Mesenchymal stem cell (in vitro differentiated cells and primary cell): ENCODE measurements at regions not wholly inside any gene's neighbourhood (a gene's known extent, or its start where the extent isn't known, plus 50 kb on each side); places are given as distances from the start of the nearest gene placed in this dataset.

Source experiments
- DNase-seq: peaks from one replicate; pipeline ENCODE4 v3.0.0-alpha.2; 2013
- H2AFZ ChIP-seq: one replicate; pipeline ENCODE4 v1.6.1; 2013; ENCODE audit warnings: low read depth, mild to moderate bottlenecking, control low read depth, inconsistent platforms, low read length, moderate library complexity
- H2AK5ac ChIP-seq: 2 replicates; pipeline ENCODE4 v1.6.1; 2013; ENCODE audit warnings: low read length, moderate library complexity, mild to moderate bottlenecking, inconsistent platforms; ENCODE audit not compliant: severe bottlenecking
- H2BK120ac ChIP-seq: one replicate; pipeline ENCODE4 v1.6.1; 2013; ENCODE audit warnings: low read depth, mild to moderate bottlenecking, inconsistent platforms, low read length, moderate library complexity
- H2BK12ac ChIP-seq, 2 experiments: one replicate each; pipeline ENCODE4 v1.6.1; 2013; ENCODE audit warnings: inconsistent platforms in 2 of 2, low read length in 2 of 2, mild to moderate bottlenecking in 2 of 2, moderate library complexity in 2 of 2, control low read depth in 1 of 2
- H2BK15ac ChIP-seq: one replicate; pipeline ENCODE4 v1.6.1; 2013; ENCODE audit warnings: mild to moderate bottlenecking, low read depth, inconsistent platforms; ENCODE audit not compliant: poor library complexity, severe bottlenecking
- H2BK5ac ChIP-seq: 2 replicates; pipeline ENCODE4 v1.6.1; 2013; ENCODE audit warnings: low read depth, mild to moderate bottlenecking, low read length, control low read depth, inconsistent platforms; ENCODE audit not compliant: poor library complexity, severe bottlenecking
- H3K14ac ChIP-seq, 2 experiments: one replicate each; pipeline ENCODE4 v1.6.1; 2013; ENCODE audit warnings: inconsistent platforms in 2 of 2, low read length in 2 of 2, control low read depth in 1 of 2, mild to moderate bottlenecking in 1 of 2, moderate library complexity in 1 of 2
- H3K18ac ChIP-seq, 2 experiments: one replicate each; pipeline ENCODE4 v1.6.1; 2013; ENCODE audit warnings: inconsistent platforms in 2 of 2, low read length in 2 of 2, control low read depth in 1 of 2, low read depth in 1 of 2, mild to moderate bottlenecking in 1 of 2
- H3K23ac ChIP-seq, 2 experiments: one replicate each; pipeline ENCODE4 v1.6.1; 2013; ENCODE audit warnings: inconsistent platforms in 2 of 2, low read length in 2 of 2, mild to moderate bottlenecking in 2 of 2, moderate library complexity in 2 of 2, control low read depth in 1 of 2
- H3K27ac ChIP-seq: 2 replicates; pipeline ENCODE4 v1.5.1; 2013; ENCODE audit warnings: mild to moderate bottlenecking, moderate library complexity, low read length, control low read depth, inconsistent platforms; ENCODE audit not compliant: poor library complexity, severe bottlenecking
- H3K27me3 ChIP-seq, 2 experiments: 2 replicates each; pipeline versions ENCODE4 v1.6.1 to v1.7.0; 2013; ENCODE audit warnings: low read length in 2 of 2, mild to moderate bottlenecking in 2 of 2, moderate library complexity in 2 of 2, control low read depth in 1 of 2, inconsistent platforms in 1 of 2; ENCODE audit not compliant: control insufficient read depth in 1 of 2, insufficient read depth in 1 of 2
- H3K36me3 ChIP-seq, 2 experiments: 2 replicates each; pipeline versions ENCODE4 v1.6.1 to v1.7.0; 2013; ENCODE audit warnings: low read length in 2 of 2, control low read depth in 1 of 2, inconsistent platforms in 1 of 2, low read depth in 1 of 2, mild to moderate bottlenecking in 1 of 2; ENCODE audit not compliant: insufficient read depth in 2 of 2, control insufficient read depth in 1 of 2
- H3K4ac ChIP-seq, 2 experiments: one replicate each; pipeline ENCODE4 v1.6.1; 2013; ENCODE audit warnings: inconsistent platforms in 2 of 2, low read length in 2 of 2, mild to moderate bottlenecking in 2 of 2, moderate library complexity in 2 of 2, control low read depth in 1 of 2, low read depth in 1 of 2
- H3K4me1 ChIP-seq: 2 replicates; pipeline ENCODE4 v1.6.1; 2013; ENCODE audit warnings: low read depth, low read length, control low read depth; ENCODE audit not compliant: control insufficient read depth, insufficient read depth
- H3K4me2 ChIP-seq: 2 replicates; pipeline ENCODE4 v1.6.1; 2013; ENCODE audit warnings: low read length, mild to moderate bottlenecking, inconsistent platforms; ENCODE audit not compliant: poor library complexity, severe bottlenecking
- H3K4me3 ChIP-seq, 2 experiments: 2 replicates each; pipeline versions ENCODE4 v1.5.1 to v1.7.0; 2013; ENCODE audit warnings: low read length in 2 of 2, mild to moderate bottlenecking in 2 of 2, control low read depth in 1 of 2, low read depth in 1 of 2; ENCODE audit not compliant: insufficient read depth in 1 of 2
- H3K79me1 ChIP-seq: replicated peaks from 2 replicates; pipeline ENCODE4 v1.6.1; 2013; ENCODE audit warnings: mild to moderate bottlenecking, control low read depth, low read length, inconsistent platforms; ENCODE audit not compliant: poor library complexity, severe bottlenecking
- H3K9ac ChIP-seq: 2 replicates; pipeline ENCODE4 v1.7.0; 2013; ENCODE audit warnings: mild to moderate bottlenecking, low read length, moderate library complexity
- H3K9me3 ChIP-seq: 2 replicates; pipeline ENCODE4 v1.7.0; 2013; ENCODE audit warnings: mild to moderate bottlenecking, low read length; ENCODE audit not compliant: control insufficient read depth
- H4K8ac ChIP-seq: one replicate; pipeline ENCODE4 v1.6.1; 2013; ENCODE audit warnings: inconsistent platforms, mild to moderate bottlenecking, low read length, moderate library complexity
- H4K91ac ChIP-seq: one replicate; pipeline ENCODE4 v1.6.1; 2013; ENCODE audit warnings: mild to moderate bottlenecking, low read length, inconsistent platforms
- WGBS: methylation state at CpG from one replicate; pipeline ENCODE4 v1.1.7; 2013; ENCODE audit warnings: mixed read lengths; 5-methylcytosine and 5-hydroxymethylcytosine counted together

DNA sequence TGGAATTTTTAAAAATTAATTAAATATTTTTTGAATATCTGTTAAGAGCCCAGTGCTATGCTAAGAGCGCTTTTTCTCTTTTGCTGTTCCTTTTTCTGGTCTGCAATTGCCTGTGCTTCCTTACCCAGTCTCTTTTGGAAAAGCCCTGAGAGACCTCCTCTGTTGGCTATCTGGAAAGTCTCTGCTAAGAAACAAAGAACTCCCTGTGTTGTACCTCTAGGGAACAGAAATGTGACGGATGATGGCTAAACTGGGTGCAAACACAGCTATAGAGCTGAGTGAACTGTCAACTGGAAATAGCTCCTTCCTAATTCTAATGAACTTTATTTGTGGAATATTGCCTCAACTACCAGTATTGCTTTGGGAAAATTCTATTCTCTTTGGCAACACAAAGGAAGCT lies 261.6 kb upstream of the NOVA1 start:
- 98% methylated on average over 2 of the region's 2 CpGs for WGBS

DNA sequence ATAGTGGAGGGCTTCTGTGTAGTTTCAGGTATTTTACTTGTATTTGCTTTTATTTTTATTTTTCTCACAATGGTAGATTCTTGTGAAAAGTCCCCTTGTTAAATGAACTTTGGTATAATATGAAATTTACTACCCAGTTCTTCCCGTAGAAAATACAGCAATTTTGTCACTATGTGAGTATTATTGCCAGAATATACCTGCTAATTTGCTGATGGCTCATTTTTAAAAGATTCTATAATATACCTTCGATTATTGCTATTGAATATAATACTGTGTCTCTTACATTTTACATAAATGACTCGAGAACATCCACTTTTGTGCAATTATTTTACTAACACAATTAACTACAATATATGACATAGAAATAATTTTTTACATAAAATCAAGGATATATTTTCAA lies 262.3 kb upstream of the NOVA1 start:
- Histone ChIP-seq H3K14ac (no peak overlapping the region), H3K36me3 (no peaks in the 10 kb centered on the region), H3K23ac (no peak overlapping the region), H3K79me1 (no peaks in the 10 kb centered on the region), H3K4me2 (no peak overlapping the region), H2AFZ (no peak overlapping the region), H4K91ac (no peak overlapping the region), H3K4ac (no peak overlapping the region), H3K9me3 (no peaks in the 10 kb centered on the region), H4K8ac (no peak overlapping the region), H3K27ac (no peak overlapping the region), H3K9ac (no peak overlapping the region), H3K4me3 (no peak overlapping the region), H2AK5ac (no peak overlapping the region), H2BK15ac (no peak overlapping the region), H3K27me3 (no peaks in the 10 kb centered on the region), H2BK5ac (no peak overlapping the region), H2BK120ac (no peak overlapping the region), H2BK12ac (no peak overlapping the region), H3K18ac (no peak overlapping the region), H3K4me1 (no peaks in the 10 kb centered on the region)
- no CpG with 5 or more reads among the region's 3 CpGs for WGBS
- DNase-seq = no peak

More for the DNA sequence above, 261.6 kb upstream of the NOVA1 start:
- Histone ChIP-seq H3K14ac (no peak overlapping the region), H3K4me3 (no peak overlapping the region), H3K18ac (no peak overlapping the region), H3K23ac (no peak overlapping the region), H2BK12ac (no peak overlapping the region), H3K27me3 (no peaks in the 10 kb centered on the region), H3K9ac (no peak overlapping the region), H3K4ac (no peak overlapping the region), H2AFZ (no peak overlapping the region), H3K4me1 (no peaks in the 10 kb centered on the region), H2BK120ac (no peak overlapping the region), H4K91ac (no peak overlapping the region), H2AK5ac (no peak overlapping the region), H2BK15ac (no peak overlapping the region), H3K27ac (no peak overlapping the region), H3K9me3 (no peaks in the 10 kb centered on the region), H3K79me1 (no peaks in the 10 kb centered on the region), H3K4me2 (no peak overlapping the region), H2BK5ac (no peak overlapping the region), H4K8ac (no peak overlapping the region), H3K36me3 (no peaks in the 10 kb centered on the region)
- no peak for DNase-seq

- H3K4me3 ChIP-seq = no peak overlapping the region
- no peaks in the 10 kb centered on the region for H3K9me3 ChIP-seq
- WGBS = no CpG with 5 or more reads among the region's 5 CpGs
- H3K9ac ChIP-seq = no peak overlapping the region
- no peak overlapping the region for H3K23ac ChIP-seq
- H3K4me2 ChIP-seq = no peak overlapping the region
- no peaks in the 10 kb centered on the region for H3K27me3 ChIP-seq
- H4K91ac ChIP-seq = no peak overlapping the region
- H2BK5ac ChIP-seq = no peak overlapping the region
- no peak overlapping the region for H3K18ac ChIP-seq
- no peak overlapping the region for H3K4ac ChIP-seq
- no peak overlapping the region for H2BK15ac ChIP-seq
- peak; percentile 47 for DNase-seq
- H3K4me1 ChIP-seq = peaks cover 2% of the 10 kb centered on the region
- no peak overlapping the region for H3K27ac ChIP-seq
- no peak overlapping the region for H2AK5ac ChIP-seq
- H2AFZ ChIP-seq = no peak overlapping the region
- H3K36me3 ChIP-seq = no peaks in the 10 kb centered on the region
- H3K14ac ChIP-seq = no peak overlapping the region
- H2BK120ac ChIP-seq = no peak overlapping the region
- no peak overlapping the region for H2BK12ac ChIP-seq
- no peaks in the 10 kb centered on the region for H3K79me1 ChIP-seq
- no peak overlapping the region for H4K8ac ChIP-seq
Measured at GRCh38 chr14:26863736-26864135, 265.9 kb upstream of the NOVA1 start.

GRCh38 chr14:26866721-26867120 lies 268.9 kb upstream of the NOVA1 start:
- Histone ChIP-seq H3K4me3 (no peak overlapping the region), H2BK5ac (no peak overlapping the region), H4K91ac (no peak overlapping the region), H3K4ac (no peak overlapping the region), H3K9me3 (no peaks in the 10 kb centered on the region), H3K14ac (no peak overlapping the region), H3K9ac (peak overlapping the region; percentile 55), H3K4me1 (peaks cover 2% of the 10 kb centered on the region), H2AFZ (no peak overlapping the region), H3K4me2 (no peak overlapping the region), H3K18ac (no peak overlapping the region), H3K23ac (no peak overlapping the region), H3K27me3 (no peaks in the 10 kb centered on the region), H3K36me3 (no peaks in the 10 kb centered on the region), H3K79me1 (no peaks in the 10 kb centered on the region), H2BK120ac (no peak overlapping the region), H2BK15ac (no peak overlapping the region), H3K27ac (no peak overlapping the region), H4K8ac (no peak overlapping the region), H2AK5ac (no peak overlapping the region), H2BK12ac (no peak overlapping the region)
- WGBS = no CpG with 5 or more reads among the region's 1 CpG
- DNase-seq = no peak
